ENCODE measurements at regions not wholly inside any gene's neighbourhood (a gene's known extent, or its start where the extent isn't known, plus 50 kb on each side); places are given as distances from the start of the nearest gene placed in this dataset.

GRCh38 chr2:9077691-9078090, 74.2 kb upstream of the MBOAT2 start:
- no peak for DNase-seq

GRCh38 chr2:9076755-9077154, 73.3 kb upstream of the MBOAT2 start:
- DNase-seq, result no peak

- DNase-seq, result no peak
Observed at GRCh38 chr2:9076210-9076609, 72.7 kb upstream of the MBOAT2 start.

- no peak for DNase-seq
Observed at GRCh38 chr2:9074930-9075329, 71.4 kb upstream of the MBOAT2 start.

DNA sequence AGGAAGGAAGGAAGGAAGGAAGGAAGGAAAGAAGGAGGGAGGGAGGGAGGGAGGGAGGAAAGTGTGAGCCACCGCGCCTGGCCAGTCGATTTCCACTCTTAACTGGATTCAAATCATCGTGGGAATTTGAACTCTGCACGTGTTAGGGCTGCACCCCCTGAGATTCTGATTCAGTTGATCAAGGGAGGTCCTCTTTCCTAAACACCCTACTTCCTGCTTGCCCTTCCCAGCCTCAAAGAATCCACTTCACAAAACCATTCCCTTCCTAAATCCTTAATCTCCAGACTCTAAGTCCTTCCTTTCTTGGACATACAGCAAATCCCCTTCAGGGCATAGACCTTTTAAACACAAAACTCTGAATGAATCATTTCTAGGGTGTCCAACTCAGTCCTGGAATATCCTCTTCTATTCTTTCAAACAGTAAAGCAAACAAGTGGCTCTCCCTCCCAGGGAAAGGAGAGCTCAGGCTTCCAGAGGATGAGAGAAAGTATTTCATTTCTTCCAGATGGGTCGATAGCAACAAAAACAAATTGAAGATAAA, 68.2 kb upstream of the MBOAT2 start:
- DNase-seq, result no peak

- DNase-seq, result no peak
Observed at GRCh38 chr2:9071032-9071431, 67.5 kb upstream of the MBOAT2 start.

GRCh38 chr2:9069543-9069942, 66.1 kb upstream of the MBOAT2 start:
- no peak for DNase-seq

DNA sequence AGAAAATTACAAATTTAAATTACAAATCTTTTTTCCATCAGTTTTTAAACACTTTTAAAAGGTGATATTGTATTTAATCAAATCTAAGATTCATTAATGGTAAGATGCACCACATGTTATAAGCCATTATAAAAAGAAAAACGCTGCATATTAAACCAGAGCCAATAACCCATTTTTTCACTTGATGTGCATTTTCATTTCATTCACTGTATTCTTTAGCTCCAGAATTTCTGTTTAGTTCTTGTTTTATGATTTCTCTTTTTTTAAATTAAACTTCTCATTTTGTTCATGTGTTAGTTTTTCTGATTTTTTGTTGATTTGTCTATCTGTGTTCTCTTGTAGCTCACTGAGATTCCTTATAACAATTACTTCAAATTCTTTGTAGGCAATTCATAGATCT, 62.4 kb upstream of the MBOAT2 start:
- DNase-seq, result no peak

- no peak for DNase-seq
Observed at GRCh38 chr2:9063023-9063606, 59.6 kb upstream of the MBOAT2 start.

DNA sequence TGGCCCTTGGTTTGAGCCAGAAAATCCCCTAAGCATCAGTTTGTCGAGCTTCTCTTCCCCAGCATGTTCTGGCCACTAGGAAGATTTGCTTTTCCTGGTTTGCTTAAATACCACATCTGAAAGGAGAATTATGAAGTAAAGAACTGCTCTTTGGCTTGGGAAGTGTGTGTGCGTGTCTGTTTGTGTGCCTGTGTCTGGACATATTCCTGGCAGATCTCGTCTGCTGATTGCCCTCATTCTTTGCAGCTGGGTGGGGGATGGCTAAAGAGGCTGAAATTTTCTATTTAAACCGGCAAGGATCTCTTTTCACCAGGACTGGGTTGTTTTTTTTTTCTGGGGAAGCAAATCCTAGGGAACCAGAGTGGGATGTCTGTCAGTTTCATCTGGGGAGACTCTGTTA, 57.3 kb upstream of the MBOAT2 start:
- no peak for DNase-seq

GRCh38 chr2:9057939-9058761, 54.7 kb upstream of the MBOAT2 start:
- no peak for DNase-seq

- DNase-seq, result no peak
Observed at GRCh38 chr2:9055471-9055870, 52.0 kb upstream of the MBOAT2 start.

GRCh38 chr2:9053534-9053931, 50.0 kb upstream of the MBOAT2 start:
- DNase-seq, result no peak

All from stimulated activated CD4-positive, alpha-beta T cell treated with anti-CD3 and anti-CD28 coated beads, Interleukin-4, amount 100 ng/mL, for 24 hours (primary cell).